ENCODE measurements at regions not wholly inside any gene's neighbourhood (a gene's known extent, or its start where the extent isn't known, plus 50 kb on each side); places are given as distances from the start of the nearest gene placed in this dataset.

GRCh38 chr18:34280000-34280399 is 55.3 kb upstream of the NOL4 start:
- no peak for TF ChIP-seq SPI1 (IDR thresholded peaks at IDR 0.05; ENCODE audit: low read depth, low read length)
- TF ChIP-seq POLR2AphosphoS5 (IDR thresholded peaks at IDR 0.05; ENCODE audit: low read depth, low read length) = no peak
- no peak for TF ChIP-seq PAX5 (IDR thresholded peaks at IDR 0.05; ENCODE audit: insufficient read depth, low read length, severe bottlenecking)
- TF ChIP-seq TAF1 (IDR thresholded peaks at IDR 0.05; ENCODE audit: low read depth, low read length) = no peak
- no peak for TF ChIP-seq POU2F2 (IDR thresholded peaks at IDR 0.05; ENCODE audit: low read depth, low read length)
- no peak for TF ChIP-seq POLR2A (IDR thresholded peaks at IDR 0.05; ENCODE audit: low read depth, low read length)
- no peak for FAIRE-seq
- no peak for DNase-seq (ENCODE audit: insufficient read length, low spot score)

- FAIRE-seq = no peak
- no peak for DNase-seq (ENCODE audit: insufficient read length, low spot score)
- TF ChIP-seq POLR2A (IDR thresholded peaks at IDR 0.05; ENCODE audit: low read depth, low read length) (no peak), POU2F2 (IDR thresholded peaks at IDR 0.05; ENCODE audit: low read depth, low read length) (no peak), POLR2AphosphoS5 (IDR thresholded peaks at IDR 0.05; ENCODE audit: low read depth, low read length) (no peak), SPI1 (IDR thresholded peaks at IDR 0.05; ENCODE audit: low read depth, low read length) (no peak), TAF1 (IDR thresholded peaks at IDR 0.05; ENCODE audit: low read depth, low read length) (no peak), PAX5 (IDR thresholded peaks at IDR 0.05; ENCODE audit: insufficient read depth, low read length, severe bottlenecking) (no peak)
These were observed 55.9 kb upstream of the NOL4 start for GRCh38 chr18:34280653-34281052.

GRCh38 chr18:34281290-34281689 is 56.6 kb upstream of the NOL4 start:
- TF ChIP-seq POU2F2 (IDR thresholded peaks at IDR 0.05; ENCODE audit: low read depth, low read length) = no peak
- TF ChIP-seq POLR2A (IDR thresholded peaks at IDR 0.05; ENCODE audit: low read depth, low read length) = no peak
- TF ChIP-seq TAF1 (IDR thresholded peaks at IDR 0.05; ENCODE audit: low read depth, low read length) = no peak
- TF ChIP-seq SPI1 (IDR thresholded peaks at IDR 0.05; ENCODE audit: low read depth, low read length) = no peak
- TF ChIP-seq POLR2AphosphoS5 (IDR thresholded peaks at IDR 0.05; ENCODE audit: low read depth, low read length) = no peak
- no peak for TF ChIP-seq PAX5 (IDR thresholded peaks at IDR 0.05; ENCODE audit: insufficient read depth, low read length, severe bottlenecking)
- FAIRE-seq (no peak), DNase-seq (ENCODE audit: insufficient read length, low spot score) (no peak)

- FAIRE-seq (no peak), DNase-seq (ENCODE audit: insufficient read length, low spot score) (no peak)
- TF ChIP-seq POLR2AphosphoS5 (IDR thresholded peaks at IDR 0.05; ENCODE audit: low read depth, low read length) = no peak
- no peak for TF ChIP-seq SPI1 (IDR thresholded peaks at IDR 0.05; ENCODE audit: low read depth, low read length)
- no peak for TF ChIP-seq POLR2A (IDR thresholded peaks at IDR 0.05; ENCODE audit: low read depth, low read length)
- no peak for TF ChIP-seq PAX5 (IDR thresholded peaks at IDR 0.05; ENCODE audit: insufficient read depth, low read length, severe bottlenecking)
- TF ChIP-seq POU2F2 (IDR thresholded peaks at IDR 0.05; ENCODE audit: low read depth, low read length) = no peak
- TF ChIP-seq TAF1 (IDR thresholded peaks at IDR 0.05; ENCODE audit: low read depth, low read length) = no peak
These were observed 57.0 kb upstream of the NOL4 start for GRCh38 chr18:34281722-34282121.

GRCh38 chr18:34283506-34283905 is 58.8 kb upstream of the NOL4 start:
- FAIRE-seq (no peak), DNase-seq (ENCODE audit: insufficient read length, low spot score) (no peak)
- TF ChIP-seq TAF1 (IDR thresholded peaks at IDR 0.05; ENCODE audit: low read depth, low read length) = no peak
- no peak for TF ChIP-seq POLR2AphosphoS5 (IDR thresholded peaks at IDR 0.05; ENCODE audit: low read depth, low read length)
- no peak for TF ChIP-seq SPI1 (IDR thresholded peaks at IDR 0.05; ENCODE audit: low read depth, low read length)
- TF ChIP-seq PAX5 (IDR thresholded peaks at IDR 0.05; ENCODE audit: insufficient read depth, low read length, severe bottlenecking) = no peak
- no peak for TF ChIP-seq POLR2A (IDR thresholded peaks at IDR 0.05; ENCODE audit: low read depth, low read length)
- no peak for TF ChIP-seq POU2F2 (IDR thresholded peaks at IDR 0.05; ENCODE audit: low read depth, low read length)

GRCh38 chr18:34287825-34288224 is 63.1 kb upstream of the NOL4 start:
- DNase-seq (ENCODE audit: insufficient read length, low spot score) (no peak), FAIRE-seq (no peak)
- TF ChIP-seq POLR2AphosphoS5 (IDR thresholded peaks at IDR 0.05; ENCODE audit: low read depth, low read length) (no peak), POLR2A (IDR thresholded peaks at IDR 0.05; ENCODE audit: low read depth, low read length) (no peak), POU2F2 (IDR thresholded peaks at IDR 0.05; ENCODE audit: low read depth, low read length) (no peak), TAF1 (IDR thresholded peaks at IDR 0.05; ENCODE audit: low read depth, low read length) (no peak), SPI1 (IDR thresholded peaks at IDR 0.05; ENCODE audit: low read depth, low read length) (no peak), PAX5 (IDR thresholded peaks at IDR 0.05; ENCODE audit: insufficient read depth, low read length, severe bottlenecking) (no peak)

GRCh38 chr18:34292594-34292993 is 67.9 kb upstream of the NOL4 start:
- no peak for TF ChIP-seq SPI1 (IDR thresholded peaks at IDR 0.05; ENCODE audit: low read depth, low read length)
- no peak for TF ChIP-seq PAX5 (IDR thresholded peaks at IDR 0.05; ENCODE audit: insufficient read depth, low read length, severe bottlenecking)
- no peak for TF ChIP-seq POLR2AphosphoS5 (IDR thresholded peaks at IDR 0.05; ENCODE audit: low read depth, low read length)
- TF ChIP-seq POLR2A (IDR thresholded peaks at IDR 0.05; ENCODE audit: low read depth, low read length) = no peak
- TF ChIP-seq POU2F2 (IDR thresholded peaks at IDR 0.05; ENCODE audit: low read depth, low read length) = no peak
- no peak for TF ChIP-seq TAF1 (IDR thresholded peaks at IDR 0.05; ENCODE audit: low read depth, low read length)
- DNase-seq (ENCODE audit: insufficient read length, low spot score) (no peak), FAIRE-seq (no peak)

GRCh38 chr18:34297287-34297686 is 72.6 kb upstream of the NOL4 start:
- no peak for DNase-seq (ENCODE audit: insufficient read length, low spot score)
- no peak for FAIRE-seq
- TF ChIP-seq POLR2AphosphoS5 (IDR thresholded peaks at IDR 0.05; ENCODE audit: low read depth, low read length) = no peak
- no peak for TF ChIP-seq TAF1 (IDR thresholded peaks at IDR 0.05; ENCODE audit: low read depth, low read length)
- TF ChIP-seq PAX5 (IDR thresholded peaks at IDR 0.05; ENCODE audit: insufficient read depth, low read length, severe bottlenecking) = no peak

- FAIRE-seq = no peak
- TF ChIP-seq POU2F2 (IDR thresholded peaks at IDR 0.05; ENCODE audit: low read depth, low read length) = no peak
- no peak for TF ChIP-seq PAX5 (IDR thresholded peaks at IDR 0.05; ENCODE audit: insufficient read depth, low read length, severe bottlenecking)
- TF ChIP-seq SPI1 (IDR thresholded peaks at IDR 0.05; ENCODE audit: low read depth, low read length) = no peak
- TF ChIP-seq POLR2AphosphoS5 (IDR thresholded peaks at IDR 0.05; ENCODE audit: low read depth, low read length) = no peak
- no peak for TF ChIP-seq POLR2A (IDR thresholded peaks at IDR 0.05; ENCODE audit: low read depth, low read length)
- TF ChIP-seq TAF1 (IDR thresholded peaks at IDR 0.05; ENCODE audit: low read depth, low read length) = no peak
- no peak for DNase-seq (ENCODE audit: insufficient read length, low spot score)
These were observed 75.1 kb upstream of the NOL4 start for GRCh38 chr18:34299828-34300227.

GRCh38 chr18:34311468-34311867 is 86.8 kb upstream of the NOL4 start:
- TF ChIP-seq POLR2AphosphoS5 (IDR thresholded peaks at IDR 0.05; ENCODE audit: low read depth, low read length) (no peak), PAX5 (IDR thresholded peaks at IDR 0.05; ENCODE audit: insufficient read depth, low read length, severe bottlenecking) (no peak), SPI1 (IDR thresholded peaks at IDR 0.05; ENCODE audit: low read depth, low read length) (no peak), POU2F2 (IDR thresholded peaks at IDR 0.05; ENCODE audit: low read depth, low read length) (no peak), TAF1 (IDR thresholded peaks at IDR 0.05; ENCODE audit: low read depth, low read length) (no peak), POLR2A (IDR thresholded peaks at IDR 0.05; ENCODE audit: low read depth, low read length) (no peak)
- no peak for DNase-seq (ENCODE audit: insufficient read length, low spot score)
- FAIRE-seq = no peak

All from GM12891 (cell line).